GM12891 (cell line): ENCODE measurements at regions not wholly inside any gene's neighbourhood (a gene's known extent, or its start where the extent isn't known, plus 50 kb on each side); places are given as distances from the start of the nearest gene placed in this dataset.
"Not testable (repeated sequence)": the region's sequence is repeated elsewhere in the genome, so short reads cannot be mapped to it uniquely, and the experiment has no call there.

ENCODE experiments used
- DNase-seq: peaks from one replicate; pipeline ENCODE4 v3.0.0; 2011; ENCODE audit warnings: low spot score; ENCODE audit not compliant: insufficient read length
- FAIRE-seq: peaks from 2 replicates; lab custom pipeline; 2011; peaks lifted over from hg19 to GRCh38; lab: Jason Lieb, UNC
- PAX5 ChIP-seq: IDR thresholded peaks from 2 replicates; pipeline ENCODE4 v1.6.1; 2011; ENCODE audit warnings: low read length, moderate library complexity, mild to moderate bottlenecking; ENCODE audit not compliant: insufficient read depth, severe bottlenecking
- POLR2A ChIP-seq: IDR thresholded peaks from 2 replicates; pipeline ENCODE4 v1.6.1; 2011; ENCODE audit warnings: low read depth, low read length, control low read depth
- POLR2AphosphoS5 ChIP-seq: IDR thresholded peaks from 2 replicates; pipeline ENCODE4 v1.6.1; 2011; ENCODE audit warnings: low read depth, low read length, control low read depth
- POU2F2 ChIP-seq: IDR thresholded peaks from 2 replicates; pipeline ENCODE4 v1.6.1; 2011; ENCODE audit warnings: low read depth, mild to moderate bottlenecking, control low read depth, low read length, moderate library complexity
- SPI1 ChIP-seq: IDR thresholded peaks from 2 replicates; pipeline ENCODE4 v1.6.1; 2011; ENCODE audit warnings: low read depth, low read length, control low read depth
- TAF1 ChIP-seq: IDR thresholded peaks from 2 replicates; pipeline ENCODE4 v1.6.1; 2011; ENCODE audit warnings: low read depth, low read length, control low read depth

DNA sequence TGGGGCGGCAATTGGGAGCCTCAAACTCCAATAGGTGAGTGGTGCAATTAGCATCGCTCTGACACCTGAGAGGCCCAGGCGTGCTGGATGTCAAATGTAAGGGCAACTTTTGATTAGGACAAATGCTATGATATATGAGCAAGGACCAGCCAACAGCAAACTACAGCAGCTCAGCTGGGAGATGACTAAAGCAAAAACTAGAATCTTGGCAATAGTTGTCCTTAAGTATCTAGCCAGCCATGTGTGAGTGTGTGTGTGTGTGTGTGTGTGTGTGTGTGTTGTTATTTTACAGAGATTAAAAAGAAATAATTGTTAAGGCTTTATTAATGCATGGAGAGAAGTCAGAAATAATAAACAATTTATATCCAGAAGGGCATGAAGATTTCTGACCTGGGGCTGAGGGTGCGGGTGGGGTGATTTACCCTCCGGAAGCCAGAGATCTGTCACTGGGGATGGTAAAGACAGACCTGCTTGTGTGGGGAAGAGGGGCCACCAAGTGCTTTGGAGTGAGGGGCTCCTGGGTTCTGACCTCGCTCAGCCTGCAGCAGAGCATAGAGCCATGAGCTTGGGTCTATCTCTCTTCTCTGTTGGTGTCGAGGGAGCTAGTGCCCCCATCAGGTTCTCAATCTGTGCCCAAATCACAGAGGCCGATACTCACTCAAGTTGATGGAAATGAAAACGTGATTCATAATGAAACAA is 77.3 kb downstream of the EMX2 start:
- TF ChIP-seq POLR2AphosphoS5: no peak
- TF ChIP-seq PAX5: no peak
- TF ChIP-seq POU2F2: no peak
- no peak for TF ChIP-seq TAF1
- TF ChIP-seq POLR2A: no peak
- TF ChIP-seq SPI1: no peak
- FAIRE-seq (no peak), DNase-seq (no peak)

DNA sequence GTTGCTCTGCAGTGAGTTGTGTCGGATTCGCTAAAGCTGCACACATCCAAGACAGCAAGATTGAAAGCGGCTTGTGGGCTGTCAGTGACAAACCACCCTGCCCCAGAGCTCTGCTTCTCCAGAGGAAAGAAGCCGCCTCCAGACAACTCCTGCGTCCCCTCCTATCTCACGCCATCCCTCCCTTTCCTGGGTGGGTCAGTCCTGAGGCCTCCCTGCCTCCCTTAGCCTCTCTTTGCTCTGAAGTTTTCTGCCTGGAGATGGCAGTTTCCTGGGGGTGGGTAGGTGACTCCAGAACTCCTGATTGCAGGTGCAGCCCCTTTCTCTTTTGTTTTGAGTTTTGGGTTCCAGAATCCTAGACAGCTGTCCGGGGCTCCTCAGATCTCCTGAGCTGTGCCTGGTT is 78.7 kb downstream of the EMX2 start:
- DNase-seq: no peak
- no peak for TF ChIP-seq TAF1
- no peak for TF ChIP-seq POU2F2
- TF ChIP-seq SPI1: no peak
- no peak for TF ChIP-seq POLR2AphosphoS5
- no peak for TF ChIP-seq POLR2A
- no peak for TF ChIP-seq PAX5
- no peak for FAIRE-seq

DNA sequence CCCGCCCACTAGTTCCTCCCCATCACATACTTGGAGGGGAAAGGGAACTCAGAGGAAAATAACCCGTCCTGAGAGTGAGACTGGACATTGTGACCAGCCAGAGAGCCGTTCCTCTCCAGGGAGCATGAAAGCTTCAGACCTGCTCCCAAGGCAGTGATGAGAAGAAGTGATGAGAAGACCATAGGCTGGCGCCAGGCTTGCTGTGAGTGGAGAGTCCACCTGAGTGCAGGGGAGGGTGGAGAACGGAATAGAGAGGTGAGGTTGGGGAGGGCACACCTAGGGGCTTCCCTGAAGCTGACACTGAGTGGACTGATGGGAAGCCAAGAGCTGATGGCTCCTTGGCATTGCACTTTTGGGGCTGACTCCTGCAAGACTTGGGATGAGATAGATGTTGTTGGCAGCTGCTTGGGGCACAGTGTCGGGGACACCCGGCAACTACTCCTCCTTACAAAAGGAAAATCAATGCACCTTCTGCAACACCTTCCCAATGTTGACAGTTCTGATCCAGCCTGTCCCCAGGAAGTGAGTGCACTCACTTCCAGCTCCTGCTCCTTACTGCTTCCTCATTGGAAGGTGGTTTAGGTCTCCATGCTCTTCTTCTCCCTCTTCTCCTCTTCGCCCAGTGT is 79.4 kb downstream of the EMX2 start:
- DNase-seq (no peak), FAIRE-seq (no peak)
- TF ChIP-seq TAF1 (no peak), PAX5 (no peak), POLR2A (no peak), POU2F2 (no peak), POLR2AphosphoS5 (no peak), SPI1 (no peak)

DNA sequence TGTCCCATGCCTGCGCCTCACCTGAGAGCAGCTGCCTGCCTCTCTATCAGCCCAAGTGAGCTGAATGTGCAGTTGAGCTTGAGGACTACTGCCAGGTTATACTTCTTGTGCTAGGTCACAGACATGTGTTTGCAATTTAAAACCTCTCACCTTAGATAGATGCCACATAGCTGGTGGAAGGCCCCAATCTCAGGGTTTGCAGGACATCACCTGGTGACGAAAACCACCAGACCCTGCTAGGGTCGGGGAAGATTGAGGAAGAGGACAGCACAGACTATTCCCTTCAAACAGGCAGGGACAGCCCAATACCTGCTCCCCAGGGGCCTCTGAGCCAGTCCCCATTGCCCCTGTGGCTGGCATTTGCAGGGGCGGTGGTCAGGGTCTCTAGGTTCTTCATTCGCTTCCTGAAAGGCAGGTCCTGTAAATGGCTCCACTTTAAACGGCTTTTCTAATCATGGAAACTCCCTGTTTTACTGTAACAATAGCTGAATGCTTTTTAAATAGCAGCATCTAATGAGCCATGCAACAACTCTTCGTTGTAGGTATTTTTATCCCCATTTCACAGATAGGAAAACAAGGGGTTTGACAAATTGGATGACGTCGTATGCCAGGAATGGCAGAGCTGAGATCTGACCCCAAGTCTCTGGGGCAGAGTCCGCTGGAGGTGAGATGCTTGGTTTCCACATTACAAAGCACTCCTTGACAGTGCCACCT is 80.1 kb downstream of the EMX2 start:
- DNase-seq: no peak
- TF ChIP-seq POU2F2 (no peak), SPI1 (no peak), POLR2A (no peak), PAX5 (no peak), POLR2AphosphoS5 (no peak), TAF1 (no peak)
- FAIRE-seq: no peak

DNA sequence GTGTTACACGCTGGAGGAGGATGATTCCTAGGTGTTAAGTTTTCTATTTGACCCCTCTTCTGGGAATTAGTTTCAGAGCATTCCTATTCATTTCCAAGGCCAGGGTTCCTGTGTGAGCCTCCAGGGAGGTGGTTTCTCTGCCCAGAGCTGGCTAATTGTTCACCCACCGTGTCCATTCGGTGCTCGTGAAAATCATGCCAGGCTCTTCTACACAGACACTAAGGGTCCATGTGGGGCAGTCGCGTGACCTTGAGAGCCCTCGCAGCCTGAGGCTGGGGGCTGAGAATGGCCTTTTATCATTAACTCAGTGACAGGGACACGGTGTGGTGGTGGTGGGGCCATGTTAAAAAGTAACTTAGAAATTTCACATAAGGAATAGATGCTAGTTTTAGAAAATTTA is 83.7 kb downstream of the EMX2 start:
- DNase-seq (no peak), FAIRE-seq (no peak)
- TF ChIP-seq PAX5 (no peak), SPI1 (no peak), POLR2AphosphoS5 (no peak), TAF1 (no peak), POU2F2 (no peak), POLR2A (no peak)

- TF ChIP-seq TAF1 (no peak), POLR2A (no peak), SPI1 (no peak), POU2F2 (no peak), PAX5 (no peak), POLR2AphosphoS5 (no peak)
- FAIRE-seq (no peak), DNase-seq (no peak)
These were observed 85.0 kb downstream of the EMX2 start for GRCh38 chr10:117627561-117627960.

DNA sequence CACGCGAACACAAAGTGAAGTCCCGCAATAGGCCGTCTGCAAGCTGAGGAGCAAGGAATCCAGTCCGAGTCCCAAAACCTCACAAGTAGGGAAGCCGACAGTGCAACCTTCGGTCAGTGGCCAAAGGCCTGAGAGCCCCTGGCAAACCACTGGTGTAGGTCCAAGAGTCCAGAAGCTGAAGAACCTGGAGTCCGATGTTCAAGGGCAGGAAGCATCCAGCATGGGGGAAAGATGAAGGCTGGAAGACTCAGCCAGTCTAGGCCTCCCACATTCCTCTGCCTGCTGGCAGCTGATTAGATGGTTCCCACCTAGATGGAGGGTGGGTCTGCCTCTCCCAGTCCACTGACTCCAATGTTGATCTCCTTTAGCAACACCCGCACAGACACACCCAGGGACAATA is 87.2 kb downstream of the EMX2 start:
- not testable (repeated sequence) for FAIRE-seq, DNase-seq

DNA sequence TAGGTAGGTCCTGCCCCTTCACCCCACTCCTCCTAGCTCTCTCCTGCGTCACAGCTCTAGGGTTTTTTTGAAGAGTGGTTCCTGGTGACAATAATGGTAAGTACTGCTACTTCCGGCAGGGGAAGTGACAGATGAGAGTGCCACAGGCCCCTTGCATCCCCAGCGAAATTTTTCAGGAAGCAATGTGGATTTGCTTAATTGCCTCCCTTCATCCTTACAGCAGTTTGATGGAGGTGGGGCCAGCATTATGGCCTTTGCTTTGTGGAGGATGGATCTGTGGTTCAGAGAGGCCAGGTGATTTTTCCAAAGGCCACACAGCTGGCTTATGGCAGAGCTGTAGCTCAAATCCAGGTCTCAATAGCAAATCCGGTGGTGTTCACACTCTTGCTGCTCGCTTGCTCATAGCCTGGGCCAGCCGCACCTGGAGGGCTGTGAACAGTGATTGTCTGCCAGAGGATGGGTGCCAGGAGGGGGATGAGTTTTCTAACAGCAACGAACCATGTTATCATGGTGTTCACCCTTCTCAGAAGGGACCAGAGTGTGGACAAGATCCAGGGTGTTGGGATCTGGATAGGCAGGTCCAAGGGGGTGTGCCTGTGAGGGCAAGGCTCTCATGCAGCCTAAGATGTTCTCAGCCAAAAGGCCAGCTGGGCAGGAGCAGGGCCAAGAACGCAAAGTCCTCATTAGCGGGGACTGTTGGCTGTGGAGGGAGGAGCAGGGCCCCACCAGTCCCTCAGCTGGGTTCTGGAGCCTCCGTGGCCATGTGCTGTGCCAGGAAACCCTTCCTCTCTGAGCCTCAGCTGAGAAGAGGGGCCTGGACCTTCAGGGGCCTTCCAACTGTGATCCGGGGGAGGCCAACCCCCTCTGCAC is 89.0 kb downstream of the EMX2 start:
- no peak for FAIRE-seq
- TF ChIP-seq SPI1 (no peak), POLR2AphosphoS5 (no peak), TAF1 (no peak), POLR2A (no peak), PAX5 (no peak), POU2F2 (no peak)
- DNase-seq: no peak

GRCh38 chr10:117632406-117632805 is 89.9 kb downstream of the EMX2 start:
- TF ChIP-seq SPI1 (no peak), POU2F2 (no peak), POLR2AphosphoS5 (no peak), PAX5 (no peak), POLR2A (no peak), TAF1 (no peak)
- FAIRE-seq (no peak), DNase-seq (no peak)
